NCI-H69 (cell line): ENCODE measurements at regions not wholly inside any gene's neighbourhood (a gene's known extent, or its start where the extent isn't known, plus 50 kb on each side); places are given as distances from the start of the nearest gene placed in this dataset.
A peak's percentile ranks its signal among the peaks of the same experiment; 100 is the strongest.

Experiments
- DNase-seq: peaks from one replicate; lab custom pipeline; 2025; lab: John Stamatoyannopoulos, UW

DNA sequence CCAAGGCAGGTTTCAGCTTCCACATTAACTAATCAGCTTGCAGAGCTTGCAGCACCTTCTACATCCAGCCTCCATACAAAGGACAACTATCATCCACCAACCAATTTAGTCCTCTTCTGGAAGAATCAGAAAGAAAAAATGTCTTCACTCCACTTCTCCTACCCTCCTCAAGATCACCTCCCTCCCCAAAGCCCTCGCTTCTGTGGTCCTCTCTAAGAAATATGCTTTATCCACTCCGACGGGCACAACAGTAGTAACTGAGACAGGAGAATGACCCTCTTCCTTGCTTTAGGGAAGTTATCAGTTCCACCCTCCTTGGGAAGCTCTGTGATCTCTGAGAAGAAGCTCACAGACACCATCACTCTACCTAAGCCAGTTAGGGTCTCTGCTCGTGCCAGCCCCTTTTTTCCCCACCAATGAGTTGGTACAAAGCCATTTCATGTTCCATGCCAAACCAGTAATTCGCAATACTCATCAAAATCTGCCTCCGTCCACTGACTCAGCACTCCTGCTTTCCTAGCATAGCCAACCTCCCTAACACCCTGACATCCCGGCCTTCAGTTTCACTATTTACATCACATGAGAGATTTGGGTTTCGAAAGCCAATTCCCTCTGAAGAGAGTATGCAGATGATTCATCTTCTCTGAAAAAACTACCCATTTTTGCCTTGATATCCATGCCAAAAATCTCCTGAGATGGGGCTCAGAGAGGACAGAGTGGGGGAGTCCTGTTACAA is 114.1 kb upstream of the PKDCC start:
- DNase-seq = no peak

DNA sequence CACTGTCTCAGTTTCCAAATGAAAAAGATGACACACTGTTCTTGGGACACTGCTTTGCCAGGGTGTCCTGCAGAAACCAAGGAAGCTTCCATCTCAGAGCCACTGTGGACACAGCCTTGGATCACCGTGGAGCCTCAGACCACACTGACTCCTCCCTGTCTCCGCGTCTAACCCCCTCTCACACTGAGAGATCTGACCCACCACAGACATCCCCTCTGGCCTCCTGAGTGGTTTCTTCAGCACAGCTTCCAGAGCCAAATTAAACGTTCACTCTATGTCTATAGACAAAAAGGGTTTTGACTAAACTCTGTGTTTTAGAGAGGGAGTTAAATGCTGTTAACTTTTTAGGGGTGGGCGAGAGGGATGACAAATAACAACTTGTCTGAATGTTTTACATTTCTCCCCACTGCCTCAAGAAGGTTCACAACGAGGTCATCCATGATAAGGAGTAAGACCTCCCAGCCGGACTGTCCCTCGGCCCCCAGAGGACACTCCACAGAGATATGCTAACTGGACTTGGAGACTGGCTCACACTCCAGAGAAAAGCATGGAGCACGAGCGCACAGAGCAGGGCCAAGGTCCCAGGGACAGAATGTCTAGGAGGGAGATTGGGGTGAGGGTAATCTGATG is 113.4 kb upstream of the PKDCC start:
- no peak for DNase-seq

DNA sequence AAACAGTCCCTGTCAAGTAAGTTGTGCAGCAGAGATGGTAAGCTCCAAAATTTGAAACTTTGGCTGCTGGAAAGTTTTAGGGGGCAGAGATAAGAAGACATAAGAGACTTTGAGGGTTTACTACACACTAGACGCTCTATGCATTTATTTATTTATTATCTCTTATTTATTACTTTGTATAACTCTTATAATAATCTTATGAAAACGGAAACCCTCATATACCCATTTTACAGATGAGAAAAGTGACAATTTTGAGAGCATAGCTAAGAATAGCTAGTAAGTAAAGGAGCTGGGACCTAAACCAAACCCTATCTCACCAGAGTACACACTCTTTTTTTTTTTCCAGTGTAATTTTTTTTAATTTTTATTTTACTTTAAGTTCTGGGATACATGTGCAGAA is 112.8 kb upstream of the PKDCC start:
- no peak for DNase-seq

DNA sequence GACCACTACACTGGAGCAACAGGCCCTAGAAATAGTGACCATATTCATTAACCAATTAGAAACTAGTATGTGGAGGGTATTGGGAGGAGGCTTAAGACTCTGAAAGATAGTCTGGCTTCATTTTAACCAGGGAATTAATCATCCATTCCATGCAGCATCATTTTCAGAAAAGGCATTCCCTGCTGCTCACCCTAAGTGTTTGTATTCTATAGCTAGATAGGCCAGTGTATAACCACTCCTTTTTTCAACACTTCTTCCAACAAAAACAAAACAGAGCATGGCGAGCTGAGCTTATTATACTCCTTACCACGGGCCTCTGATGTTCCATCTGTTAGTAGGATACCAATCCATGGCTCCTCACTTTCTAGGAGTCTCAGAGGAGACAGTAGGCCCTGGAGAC is 112.0 kb upstream of the PKDCC start:
- DNase-seq = no peak

DNA sequence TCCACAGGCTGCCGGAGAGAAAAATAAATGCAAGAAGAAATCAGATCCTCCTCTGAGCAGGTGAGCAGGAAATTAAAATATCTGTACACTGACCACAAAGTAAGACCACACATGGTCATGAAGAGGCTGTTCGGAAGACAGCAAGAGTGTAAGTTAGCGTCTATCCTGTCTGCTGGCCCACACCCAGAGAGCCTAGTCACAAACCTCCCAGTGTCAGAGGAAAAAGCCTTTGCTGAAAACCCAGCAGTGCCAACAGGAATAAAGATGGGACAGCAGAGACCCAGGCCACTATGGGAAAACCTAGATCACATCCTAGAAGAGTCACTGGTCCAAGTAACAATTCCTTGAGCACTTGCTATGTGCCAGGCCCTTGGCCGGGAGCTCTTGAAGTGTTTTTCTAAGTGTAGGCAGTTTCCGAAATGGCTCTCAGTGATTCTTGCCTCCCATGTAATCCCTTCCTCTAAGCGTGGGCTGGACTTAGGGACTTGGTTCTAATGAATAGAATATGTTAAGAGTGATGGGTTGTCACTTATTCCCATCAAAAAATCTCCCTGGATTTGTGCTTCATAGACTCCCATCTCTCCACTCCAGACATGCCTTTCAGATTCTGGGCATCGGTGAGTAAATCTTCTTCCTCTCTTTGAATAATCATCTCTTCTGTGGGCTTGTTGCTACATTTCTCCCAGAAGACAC is 110.9 kb upstream of the PKDCC start:
- DNase-seq = no peak

DNA sequence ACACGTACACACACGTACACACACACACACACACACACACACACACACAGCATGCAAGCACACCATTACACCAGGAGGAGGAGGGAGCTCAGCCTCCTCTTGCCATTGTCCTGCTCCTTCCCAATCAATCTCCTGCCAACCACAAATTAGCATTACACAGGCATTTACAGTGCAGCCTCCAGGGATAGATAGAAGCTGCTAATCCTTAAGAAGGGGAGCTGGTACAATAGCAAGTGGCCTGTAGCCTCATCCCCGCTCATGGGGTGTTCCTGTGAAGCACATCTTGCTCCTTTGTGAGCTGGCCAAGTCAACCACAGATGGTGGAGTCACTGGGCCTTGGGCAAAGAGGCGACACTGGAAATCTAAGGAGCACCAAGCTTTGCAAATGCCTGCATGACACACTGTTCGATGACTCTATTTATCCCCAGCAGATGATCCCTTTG is 110.3 kb upstream of the PKDCC start:
- DNase-seq = peak; percentile 7

DNA sequence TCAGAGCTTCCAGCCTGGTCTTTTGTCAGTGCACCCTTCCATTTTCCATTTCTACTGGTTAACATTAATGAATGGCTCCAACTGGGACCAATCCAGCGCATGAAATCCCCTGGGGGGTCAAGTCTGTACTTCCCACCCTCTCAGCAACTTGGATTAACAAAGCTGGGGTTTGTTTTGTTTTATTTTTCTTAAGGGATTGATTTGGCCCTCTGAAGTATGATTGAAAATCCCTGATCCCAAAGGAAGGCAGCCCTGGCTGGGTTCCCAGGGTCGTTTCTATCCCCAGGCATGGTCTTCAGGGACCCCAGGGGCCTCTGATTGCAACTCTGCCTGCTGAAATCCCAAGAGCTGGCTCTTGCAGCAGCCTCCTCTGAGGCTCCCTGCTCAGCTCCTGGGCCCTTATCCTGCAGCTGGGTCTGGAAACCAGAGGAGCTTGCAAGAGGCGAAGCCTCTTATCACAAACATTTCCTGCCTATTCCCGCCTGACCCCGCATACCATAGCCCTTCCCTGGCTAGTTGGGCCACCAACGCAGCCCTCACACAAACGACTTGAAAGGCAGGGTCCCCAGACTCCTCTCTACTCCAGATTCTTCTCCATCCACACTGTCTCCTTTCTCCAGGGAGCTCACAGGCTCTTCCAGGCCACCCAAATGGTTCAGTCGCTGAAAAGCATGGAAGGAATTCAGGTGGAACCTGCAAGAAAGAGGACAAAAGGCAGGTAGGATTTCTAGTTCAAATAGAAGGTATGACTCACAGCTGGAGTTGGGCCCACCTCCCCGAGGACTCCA is 109.7 kb upstream of the PKDCC start:
- DNase-seq = peak; percentile 5

DNA sequence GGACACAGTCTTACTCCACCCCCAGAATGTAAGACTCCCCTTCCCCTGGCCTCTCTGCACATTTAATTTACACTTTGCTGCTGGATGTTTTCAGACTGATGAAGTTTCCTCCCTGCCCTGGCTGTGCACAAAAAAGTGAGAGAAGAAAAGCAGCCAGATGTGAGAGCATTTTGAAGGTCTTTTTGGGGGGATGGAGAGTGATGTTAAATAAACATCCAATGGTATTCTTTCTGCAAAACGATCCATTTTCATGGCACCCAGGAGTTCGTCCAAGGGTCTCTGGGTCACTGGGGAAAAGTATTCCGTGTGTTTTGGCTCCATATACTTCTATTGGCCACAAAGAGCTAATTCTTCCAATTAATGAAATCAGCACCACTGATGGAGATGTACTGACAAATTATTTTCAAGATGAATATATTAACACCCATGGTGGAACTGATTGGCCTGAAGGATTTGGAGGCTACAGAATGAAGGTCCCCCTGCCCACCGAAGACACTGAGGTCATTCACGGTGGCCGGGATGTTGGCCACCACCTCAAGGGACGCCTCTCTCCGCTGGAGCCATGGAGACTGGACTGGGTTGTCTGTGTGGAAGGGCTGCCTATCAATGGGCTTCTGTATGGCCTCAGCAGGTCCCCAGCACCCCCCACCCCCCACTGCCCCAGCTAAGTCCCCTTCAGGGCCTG is 107.6 kb upstream of the PKDCC start:
- DNase-seq = no peak

DNA sequence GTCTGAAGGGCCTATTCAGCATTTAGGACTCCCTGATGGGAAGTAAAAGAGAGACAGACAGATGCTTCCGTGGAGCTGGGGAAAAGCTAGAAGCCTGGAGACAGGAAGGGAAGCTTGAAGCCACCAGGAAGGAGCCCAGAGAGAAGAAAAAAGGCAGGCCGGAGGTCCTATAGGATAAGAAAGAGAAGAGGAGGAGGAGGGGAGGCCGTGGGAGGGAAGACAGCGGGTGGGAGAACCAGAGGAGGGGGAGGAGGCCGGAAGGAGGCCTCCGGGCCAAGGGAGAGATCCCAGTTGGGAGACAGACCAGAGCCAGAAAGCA is 107.1 kb upstream of the PKDCC start:
- no peak for DNase-seq

DNA sequence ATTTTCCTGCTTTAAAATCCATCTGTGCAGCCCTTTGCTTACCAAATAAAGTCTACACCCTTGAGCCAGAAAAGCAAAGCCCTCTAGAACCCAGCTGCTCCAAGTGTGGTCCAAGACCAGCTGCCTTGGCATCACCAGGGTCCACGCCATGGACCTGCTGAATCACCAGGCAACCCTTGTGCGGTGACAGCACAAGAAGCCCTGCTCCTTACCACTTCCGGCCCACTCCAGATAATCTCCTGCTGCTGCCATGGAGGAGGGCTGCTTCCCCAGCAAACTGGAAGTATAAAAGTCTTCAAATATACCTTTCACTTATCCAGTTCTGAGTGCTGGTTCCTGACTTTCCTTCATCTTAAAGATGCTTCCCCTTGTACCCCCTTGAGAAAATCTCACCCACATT is 106.0 kb upstream of the PKDCC start:
- no peak for DNase-seq

DNA sequence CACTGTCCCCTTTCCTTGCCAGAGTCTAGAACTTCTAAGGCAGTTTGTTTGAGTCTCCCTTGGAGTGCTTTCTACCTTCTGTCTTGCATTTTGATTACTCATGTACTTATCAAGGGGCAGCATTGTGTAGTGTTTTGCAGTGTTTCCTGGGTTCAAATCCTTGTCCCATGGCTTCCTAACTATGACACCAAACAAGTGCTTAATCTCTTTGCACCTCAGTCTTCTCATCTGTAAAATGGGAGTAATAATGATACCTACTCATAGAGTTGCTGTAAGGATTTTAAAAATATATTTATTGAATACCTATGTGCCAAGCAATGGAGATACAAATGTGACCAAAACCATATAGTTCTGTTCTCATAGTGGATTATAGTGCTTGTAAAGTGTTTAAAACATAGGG is 105.5 kb upstream of the PKDCC start:
- DNase-seq = no peak

DNA sequence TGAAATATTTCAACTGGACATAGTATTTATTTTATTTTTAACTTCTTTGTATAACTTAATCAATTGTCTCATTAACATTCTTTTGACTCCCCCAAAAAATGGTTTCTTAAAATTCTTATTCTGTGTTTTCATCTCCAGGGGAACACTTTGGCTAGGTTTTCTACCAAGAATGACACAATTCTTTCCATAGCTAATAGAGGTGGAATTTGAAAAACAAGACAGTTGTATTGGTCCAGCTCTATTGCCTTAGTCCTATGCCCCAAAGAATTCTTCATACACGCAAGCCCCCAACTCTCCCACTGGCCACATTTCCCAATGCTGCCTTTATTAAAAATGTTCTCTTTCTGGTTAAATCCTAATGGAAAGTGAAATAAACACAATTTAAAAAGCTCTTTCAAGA is 104.7 kb upstream of the PKDCC start:
- no peak for DNase-seq

DNA sequence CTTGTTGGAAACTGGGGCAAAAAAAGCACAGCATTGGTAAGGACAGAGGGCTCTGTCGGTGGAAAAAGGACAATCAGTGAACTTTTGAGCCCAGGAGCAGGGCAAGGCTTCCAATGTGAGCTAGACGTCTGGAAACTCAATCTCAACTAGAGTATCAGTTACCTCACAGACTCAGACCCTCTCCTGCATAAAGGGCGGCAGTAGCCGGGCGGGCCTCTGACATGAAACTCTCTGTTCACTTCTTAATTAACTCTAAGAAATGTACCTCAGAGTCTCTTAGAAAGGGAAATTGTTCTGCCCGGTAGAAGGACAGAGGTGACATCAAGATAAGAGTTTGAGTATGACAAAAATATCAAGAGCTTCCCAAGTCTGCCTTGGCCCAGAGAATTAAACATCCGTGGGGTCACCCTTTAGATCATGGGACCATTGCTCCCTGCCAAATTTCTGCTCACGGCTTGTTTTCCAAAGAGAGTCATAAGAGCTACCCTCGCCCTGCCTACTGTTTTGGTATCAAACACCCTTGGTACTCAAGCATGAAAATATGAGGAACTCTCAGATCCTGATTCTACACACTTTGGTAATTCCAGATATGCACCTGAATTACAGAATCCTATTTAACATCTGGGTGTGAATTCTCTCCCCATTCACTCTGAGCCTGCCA is 103.5 kb upstream of the PKDCC start:
- DNase-seq = no peak

DNA sequence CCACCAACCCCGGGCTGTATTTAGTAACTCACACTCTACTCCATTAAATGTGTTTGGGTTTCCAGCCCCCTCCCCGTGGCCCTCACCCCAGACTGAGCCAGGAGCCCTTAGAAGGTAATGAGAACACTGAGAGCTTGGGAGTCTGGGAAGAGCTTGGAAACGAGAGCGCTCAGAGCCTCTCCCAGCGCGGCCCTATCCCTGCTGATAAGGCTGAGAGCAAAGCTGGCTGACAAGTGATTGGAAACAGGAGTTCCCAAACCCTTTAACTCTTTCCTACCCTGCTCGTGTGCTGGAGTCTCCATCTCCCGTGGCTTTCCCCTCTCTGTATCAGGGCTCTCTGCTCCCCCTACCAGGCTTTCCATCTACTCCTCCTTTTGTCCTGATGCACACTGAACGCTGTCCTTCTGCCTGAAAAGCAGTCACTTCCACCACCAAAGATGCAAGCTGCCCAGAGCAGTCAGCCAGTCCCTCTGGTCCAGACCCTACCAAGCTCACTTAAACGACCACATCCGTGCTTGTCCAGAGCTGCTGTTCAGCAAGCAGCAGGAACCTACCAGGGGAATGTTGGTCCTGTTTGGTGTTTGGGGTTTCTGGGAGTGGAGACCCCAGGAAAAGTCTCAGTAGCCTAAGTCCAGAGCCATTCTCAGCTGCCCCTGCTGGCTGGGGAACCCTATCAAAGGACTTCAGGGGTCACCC is 100.0 kb upstream of the PKDCC start:
- DNase-seq = no peak

DNA sequence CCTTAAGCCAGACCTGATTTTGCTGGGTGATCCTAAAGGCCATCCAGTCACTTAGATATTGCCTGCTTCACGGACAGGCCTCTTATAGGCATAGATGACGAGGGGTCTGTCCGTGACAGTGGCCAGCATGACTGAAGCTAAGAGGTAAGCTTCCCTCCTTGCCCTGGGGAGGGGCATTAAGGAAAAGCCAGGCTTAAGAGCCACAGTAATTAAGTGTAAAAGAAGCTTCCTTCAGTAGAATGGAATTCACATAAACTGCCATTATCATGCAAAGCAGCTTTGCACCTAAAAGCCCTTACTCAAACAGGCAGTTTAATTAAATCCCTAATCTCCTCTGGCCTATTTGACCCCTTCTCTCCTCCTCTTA is 99.4 kb upstream of the PKDCC start:
- DNase-seq = no peak

DNA sequence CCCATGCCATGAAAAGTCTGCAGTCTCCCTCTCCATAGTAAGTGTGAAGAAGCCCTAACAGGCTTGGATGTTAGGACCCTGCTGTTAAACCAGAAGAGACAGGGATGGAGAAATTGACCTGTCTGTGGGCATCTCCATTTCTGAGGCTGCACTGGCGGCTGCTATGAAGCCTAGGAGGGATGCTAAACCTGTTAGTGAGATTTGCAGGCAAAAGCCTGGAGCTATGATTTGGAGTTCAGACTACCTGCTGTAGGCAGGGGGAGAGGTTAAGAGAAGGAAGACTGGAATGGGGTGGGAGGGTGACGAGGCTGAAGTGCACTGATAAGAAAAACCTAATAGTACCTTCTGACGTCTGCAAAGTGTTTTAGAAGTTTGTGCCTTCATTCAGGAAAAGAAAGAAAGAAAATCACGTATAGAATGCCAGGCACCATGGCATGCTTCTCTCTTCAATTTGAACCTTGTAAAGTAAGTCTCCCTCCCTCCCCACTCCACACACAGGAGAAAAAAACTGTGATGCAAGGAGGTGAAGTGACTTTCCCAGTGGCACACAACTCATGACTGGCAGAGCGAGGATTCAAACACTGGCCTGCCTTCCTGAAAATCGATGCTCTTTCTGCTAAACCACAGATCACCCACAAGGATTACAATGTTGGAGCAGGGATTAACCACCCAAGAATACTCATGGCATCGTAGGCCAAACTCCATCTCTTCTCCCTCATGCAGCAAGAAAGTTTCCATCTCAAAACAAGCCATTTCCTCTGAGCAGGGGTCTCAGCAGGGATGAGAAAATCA is 98.5 kb upstream of the PKDCC start:
- DNase-seq = no peak

DNA sequence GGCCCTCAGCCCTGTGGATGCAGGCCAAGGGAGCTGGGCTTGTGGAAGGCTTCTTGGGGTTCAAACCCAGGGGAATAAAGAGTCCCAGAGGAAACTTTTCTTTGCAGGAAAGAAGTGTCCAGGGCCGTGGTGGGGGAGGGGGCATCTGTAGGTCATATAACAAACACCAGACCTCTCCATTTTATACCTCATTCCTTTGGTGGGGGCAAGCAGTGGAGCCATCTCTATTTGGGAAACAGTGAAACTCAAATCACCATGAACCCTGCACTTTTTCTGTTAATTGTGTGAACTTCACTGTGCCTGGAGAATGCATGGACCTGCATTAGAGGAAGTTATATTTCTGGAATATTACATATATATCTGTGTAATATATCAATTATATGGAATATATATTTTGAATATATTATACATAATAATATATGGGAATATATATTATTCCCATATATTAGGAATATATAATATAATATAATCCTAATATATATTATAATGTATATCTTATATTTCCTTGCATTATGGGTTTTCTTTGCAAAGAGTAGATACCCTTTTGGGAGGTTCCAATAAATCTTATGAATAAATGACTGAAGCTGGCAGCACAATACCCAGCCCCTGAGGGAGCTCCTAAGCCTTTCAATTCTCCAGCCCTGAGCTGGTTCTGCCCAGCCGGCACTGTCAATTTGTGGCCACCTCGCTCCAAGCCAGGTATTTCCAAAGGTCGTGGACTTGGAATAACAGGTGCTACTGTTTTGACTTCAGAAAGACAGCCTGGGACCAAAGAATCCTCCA is 97.7 kb upstream of the PKDCC start:
- no peak for DNase-seq

DNA sequence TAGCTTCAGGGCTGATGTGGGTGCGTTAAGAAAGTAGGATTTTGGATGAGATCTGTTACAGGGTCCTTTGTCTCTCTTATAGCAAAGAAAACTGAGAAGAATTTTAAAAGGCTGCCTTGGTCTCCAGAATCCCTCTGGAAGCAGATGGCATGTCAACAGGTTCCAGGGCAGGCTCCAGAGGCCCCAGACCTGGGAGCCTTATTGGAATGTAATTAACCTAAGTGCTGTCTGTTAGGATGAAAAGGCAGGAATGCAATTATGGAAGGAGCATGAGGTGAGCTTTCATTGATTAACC is 97.2 kb upstream of the PKDCC start:
- DNase-seq = peak; percentile 6
